WTC11 (cell line): ENCODE measurements at regions not wholly inside any gene's neighbourhood (a gene's known extent, or its start where the extent isn't known, plus 50 kb on each side); places are given as distances from the start of the nearest gene placed in this dataset.

Experiments
- ATAC-seq: fragments of 200-7000 bp; cut with Tn5 transposase; 2 replicates; pipeline ENCODE4 v1.10.0; 2021; ENCODE audit warnings: mild to moderate bottlenecking, moderate library complexity
- CTCF ChIA-PET: fragments of 300-600 bp; sonication (Branson Sonifier 250); formaldehyde crosslinking; loops from one replicate; lab custom pipeline; 2021; ENCODE audit warnings: antibody characterized with exemption; lab: Charles Lee
- POLR2A ChIA-PET: fragments of 350-600 bp; sonication (Branson Sonifier 250); formaldehyde crosslinking; loops from one replicate; lab custom pipeline; 2021; ENCODE audit warnings: antibody characterized with exemption; lab: Charles Lee
- DNase-seq: peaks from one replicate; pipeline ENCODE4 v3.0.0; 2021; ENCODE audit warnings: low spot score
- H3K27ac Mint-ChIP-seq: 2 replicates; pipeline ENCODE4 v1.8.0; 2021; ENCODE audit warnings: mixed read lengths
- H3K27me3 Mint-ChIP-seq: 2 replicates; pipeline ENCODE4 v1.8.0; 2021; ENCODE audit warnings: low read depth, mild to moderate bottlenecking, moderate library complexity, mixed read lengths
- H3K36me3 Mint-ChIP-seq: 2 replicates; pipeline ENCODE4 v1.8.0; 2021; ENCODE audit warnings: mixed read lengths
- H3K4me1 Mint-ChIP-seq: 2 replicates; pipeline ENCODE4 v1.8.0; 2022; ENCODE audit warnings: mixed read lengths
- H3K4me3 Mint-ChIP-seq: 2 replicates; pipeline ENCODE4 v1.8.0; 2021; ENCODE audit warnings: mild to moderate bottlenecking, moderate library complexity, mixed read lengths
- H3K9me3 Mint-ChIP-seq: 2 replicates; pipeline ENCODE4 v1.8.0; 2021; ENCODE audit warnings: mixed read lengths
- CBFB ChIP-seq: sonication (generic); formaldehyde crosslinking; IDR thresholded peaks from 2 replicates; pipeline ENCODE4 v1.8.1; 2022; ENCODE audit warnings: mild to moderate bottlenecking, low read depth, missing genetic modification reagents
- CREB1 ChIP-seq: sonication (generic); formaldehyde crosslinking; IDR thresholded peaks from 2 replicates; pipeline ENCODE4 v1.8.0; 2023; ENCODE audit warnings: mild to moderate bottlenecking, missing genetic modification reagents
- E2F1 ChIP-seq: sonication (generic); formaldehyde crosslinking; IDR thresholded peaks from 2 replicates; pipeline ENCODE4 v1.8.0; 2022; ENCODE audit warnings: mild to moderate bottlenecking, missing genetic modification reagents
- ELF4 ChIP-seq: sonication (generic); formaldehyde crosslinking; IDR thresholded peaks from 2 replicates; pipeline ENCODE4 v1.8.1; 2022; ENCODE audit warnings: low read depth, mild to moderate bottlenecking, moderate library complexity, missing genetic modification reagents
- ESRRA ChIP-seq: sonication (generic); formaldehyde crosslinking; IDR thresholded peaks from 2 replicates; pipeline ENCODE4 v1.8.1; 2022; ENCODE audit warnings: mild to moderate bottlenecking, missing genetic modification reagents, borderline replicate concordance
- ETV6 ChIP-seq: sonication (generic); formaldehyde crosslinking; IDR thresholded peaks from 2 replicates; pipeline ENCODE4 v1.8.1; 2022; ENCODE audit warnings: mild to moderate bottlenecking, missing genetic modification reagents
- FOXJ3 ChIP-seq: sonication (generic); formaldehyde crosslinking; IDR thresholded peaks from 2 replicates; pipeline ENCODE4 v1.9.0; 2021; ENCODE audit warnings: missing genetic modification reagents, mild to moderate bottlenecking, borderline replicate concordance
- FOXK1 ChIP-seq: sonication (generic); formaldehyde crosslinking; IDR thresholded peaks from 2 replicates; pipeline ENCODE4 v1.8.0; 2022; ENCODE audit warnings: mild to moderate bottlenecking, moderate library complexity, missing genetic modification reagents
- GABPB1 ChIP-seq: sonication (generic); formaldehyde crosslinking; IDR thresholded peaks from 2 replicates; pipeline ENCODE4 v1.8.1; 2023; ENCODE audit warnings: mild to moderate bottlenecking, missing genetic modification reagents
- HMGA2 ChIP-seq: fragments of 250-450 bp; sonication (Bioruptor Pico); IDR thresholded peaks from 2 replicates; pipeline ENCODE4 v1.4.0; 2021; ENCODE audit warnings: mild to moderate bottlenecking, moderate library complexity
- IRF2 ChIP-seq: sonication (generic); formaldehyde crosslinking; IDR thresholded peaks from 2 replicates; pipeline ENCODE4 v1.8.0; 2022; ENCODE audit warnings: low read depth, missing genetic modification reagents, borderline replicate concordance
- NFE2L1 ChIP-seq: sonication (generic); formaldehyde crosslinking; IDR thresholded peaks from 2 replicates; pipeline ENCODE4 v1.8.1; 2023; ENCODE audit warnings: missing genetic modification reagents
- NR1H2 ChIP-seq: sonication (generic); formaldehyde crosslinking; IDR thresholded peaks from 2 replicates; pipeline ENCODE4 v1.9.0; 2021; ENCODE audit warnings: mild to moderate bottlenecking, moderate library complexity, missing genetic modification reagents
- OVOL2 ChIP-seq: fragments of 250-450 bp; sonication (Bioruptor Pico); IDR thresholded peaks from 2 replicates; pipeline ENCODE4 v1.9.0; 2021; ENCODE audit warnings: mild to moderate bottlenecking, borderline replicate concordance
- RELA ChIP-seq: sonication (generic); formaldehyde crosslinking; IDR thresholded peaks from 2 replicates; pipeline ENCODE4 v1.8.1; 2022; ENCODE audit warnings: missing genetic modification reagents, mild to moderate bottlenecking, borderline replicate concordance
- SOX15 ChIP-seq: fragments of 250-450 bp; sonication (Bioruptor Pico); IDR thresholded peaks from 2 replicates; pipeline ENCODE4 v1.9.0; 2021; ENCODE audit warnings: mild to moderate bottlenecking
- ZNF263 ChIP-seq: sonication (generic); formaldehyde crosslinking; IDR thresholded peaks from 2 replicates; pipeline ENCODE4 v1.8.1; 2022; ENCODE audit warnings: low read depth, mild to moderate bottlenecking, moderate library complexity, missing genetic modification reagents
- TF ChIP-seq, protein P1 (sequence below): sonication (generic); formaldehyde crosslinking; IDR thresholded peaks from 2 replicates; pipeline ENCODE4 v1.8.1; 2022; ENCODE audit warnings: missing genetic modification reagents, borderline replicate concordance
- TF ChIP-seq, protein P2 (sequence below): sonication (generic); formaldehyde crosslinking; IDR thresholded peaks from 2 replicates; pipeline ENCODE4 v1.8.0; 2022; ENCODE audit warnings: mild to moderate bottlenecking, missing genetic modification reagents
- TF ChIP-seq, protein P3 (sequence below): sonication (generic); formaldehyde crosslinking; conservative IDR thresholded peaks from 2 replicates; pipeline ENCODE4 v1.8.1; 2023; ENCODE audit warnings: mild to moderate bottlenecking, low read depth, missing genetic modification reagents, moderate library complexity
- TF ChIP-seq, protein P4 (sequence below): fragments of 250-450 bp; sonication (Bioruptor Pico); IDR thresholded peaks from 2 replicates; pipeline ENCODE4 v1.9.0; 2021; ENCODE audit warnings: mild to moderate bottlenecking

GRCh38 chr2:103151046-103151445, 389.2 kb downstream of the TMEM182 start (continued):
- TF ChIP-seq, protein P1, sequence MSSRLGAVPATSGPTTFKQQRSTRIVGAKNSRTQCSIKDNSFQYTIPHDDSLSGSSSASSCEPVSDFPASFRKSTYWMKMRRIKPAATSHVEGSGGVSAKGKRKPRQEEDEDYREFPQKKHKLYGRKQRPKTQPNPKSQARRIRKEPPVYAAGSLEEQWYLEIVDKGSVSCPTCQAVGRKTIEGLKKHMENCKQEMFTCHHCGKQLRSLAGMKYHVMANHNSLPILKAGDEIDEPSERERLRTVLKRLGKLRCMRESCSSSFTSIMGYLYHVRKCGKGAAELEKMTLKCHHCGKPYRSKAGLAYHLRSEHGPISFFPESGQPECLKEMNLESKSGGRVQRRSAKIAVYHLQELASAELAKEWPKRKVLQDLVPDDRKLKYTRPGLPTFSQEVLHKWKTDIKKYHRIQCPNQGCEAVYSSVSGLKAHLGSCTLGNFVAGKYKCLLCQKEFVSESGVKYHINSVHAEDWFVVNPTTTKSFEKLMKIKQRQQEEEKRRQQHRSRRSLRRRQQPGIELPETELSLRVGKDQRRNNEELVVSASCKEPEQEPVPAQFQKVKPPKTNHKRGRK (CRISPR knock-in tag) = no peak
- no peak for TF ChIP-seq NR1H2 (CRISPR knock-in tag)
- TF ChIP-seq FOXK1 (CRISPR knock-in tag) = no peak
- no peak for TF ChIP-seq HMGA2
- no peak for TF ChIP-seq CREB1 (CRISPR knock-in tag)

DNA sequence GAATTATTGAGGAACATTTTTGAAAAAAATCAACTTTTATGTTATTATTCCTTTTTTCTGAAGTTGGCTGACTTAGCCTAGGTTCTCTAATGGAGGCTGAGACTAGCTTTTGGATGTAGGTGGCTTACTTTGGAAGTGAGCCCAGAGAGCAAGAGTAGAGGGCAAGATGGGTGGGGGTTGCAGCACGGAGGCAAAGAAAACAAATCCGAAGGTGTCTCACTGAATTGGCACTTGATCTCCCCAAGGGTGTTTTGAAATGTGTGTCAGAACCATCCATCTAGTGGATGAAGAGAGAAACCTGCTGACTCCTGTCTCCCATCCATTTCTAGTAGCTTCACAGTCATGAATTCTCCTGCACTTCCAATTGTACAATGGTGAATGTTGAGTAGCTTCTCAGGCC, 390.7 kb downstream of the TMEM182 start:
- no peak overlapping the region for H3K27ac Mint-ChIP-seq
- H3K27me3 Mint-ChIP-seq = no peaks in the 10 kb centered on the region

More for the DNA sequence above, 390.7 kb downstream of the TMEM182 start:
- no peak for ATAC-seq
- no peak for TF ChIP-seq ETV6 (CRISPR knock-in tag)
- TF ChIP-seq SOX15 = no peak
- TF ChIP-seq GABPB1 (CRISPR knock-in tag) = no peak
- TF ChIP-seq FOXJ3 (CRISPR knock-in tag) = no peak
- TF ChIP-seq ESRRA = no peak
- TF ChIP-seq ELF4 (CRISPR knock-in tag) = no peak
- no peak for TF ChIP-seq OVOL2 (CRISPR knock-in tag)
- TF ChIP-seq, protein P2, sequence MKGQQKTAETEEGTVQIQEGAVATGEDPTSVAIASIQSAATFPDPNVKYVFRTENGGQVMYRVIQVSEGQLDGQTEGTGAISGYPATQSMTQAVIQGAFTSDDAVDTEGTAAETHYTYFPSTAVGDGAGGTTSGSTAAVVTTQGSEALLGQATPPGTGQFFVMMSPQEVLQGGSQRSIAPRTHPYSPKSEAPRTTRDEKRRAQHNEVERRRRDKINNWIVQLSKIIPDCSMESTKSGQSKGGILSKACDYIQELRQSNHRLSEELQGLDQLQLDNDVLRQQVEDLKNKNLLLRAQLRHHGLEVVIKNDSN (CRISPR knock-in tag) = no peak
- TF ChIP-seq IRF2 (CRISPR knock-in tag) = no peak
- no peak for TF ChIP-seq NFE2L1 (CRISPR knock-in tag)
- no peak for TF ChIP-seq ZNF263
- no peak for TF ChIP-seq CREB1 (CRISPR knock-in tag)
- no peak for TF ChIP-seq E2F1 (CRISPR knock-in tag)
- TF ChIP-seq, protein P3, sequence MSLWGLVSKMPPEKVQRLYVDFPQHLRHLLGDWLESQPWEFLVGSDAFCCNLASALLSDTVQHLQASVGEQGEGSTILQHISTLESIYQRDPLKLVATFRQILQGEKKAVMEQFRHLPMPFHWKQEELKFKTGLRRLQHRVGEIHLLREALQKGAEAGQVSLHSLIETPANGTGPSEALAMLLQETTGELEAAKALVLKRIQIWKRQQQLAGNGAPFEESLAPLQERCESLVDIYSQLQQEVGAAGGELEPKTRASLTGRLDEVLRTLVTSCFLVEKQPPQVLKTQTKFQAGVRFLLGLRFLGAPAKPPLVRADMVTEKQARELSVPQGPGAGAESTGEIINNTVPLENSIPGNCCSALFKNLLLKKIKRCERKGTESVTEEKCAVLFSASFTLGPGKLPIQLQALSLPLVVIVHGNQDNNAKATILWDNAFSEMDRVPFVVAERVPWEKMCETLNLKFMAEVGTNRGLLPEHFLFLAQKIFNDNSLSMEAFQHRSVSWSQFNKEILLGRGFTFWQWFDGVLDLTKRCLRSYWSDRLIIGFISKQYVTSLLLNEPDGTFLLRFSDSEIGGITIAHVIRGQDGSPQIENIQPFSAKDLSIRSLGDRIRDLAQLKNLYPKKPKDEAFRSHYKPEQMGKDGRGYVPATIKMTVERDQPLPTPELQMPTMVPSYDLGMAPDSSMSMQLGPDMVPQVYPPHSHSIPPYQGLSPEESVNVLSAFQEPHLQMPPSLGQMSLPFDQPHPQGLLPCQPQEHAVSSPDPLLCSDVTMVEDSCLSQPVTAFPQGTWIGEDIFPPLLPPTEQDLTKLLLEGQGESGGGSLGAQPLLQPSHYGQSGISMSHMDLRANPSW (CRISPR knock-in tag) = no peak
- TF ChIP-seq, protein P1 (CRISPR knock-in tag) = no peak
- TF ChIP-seq, protein P4, sequence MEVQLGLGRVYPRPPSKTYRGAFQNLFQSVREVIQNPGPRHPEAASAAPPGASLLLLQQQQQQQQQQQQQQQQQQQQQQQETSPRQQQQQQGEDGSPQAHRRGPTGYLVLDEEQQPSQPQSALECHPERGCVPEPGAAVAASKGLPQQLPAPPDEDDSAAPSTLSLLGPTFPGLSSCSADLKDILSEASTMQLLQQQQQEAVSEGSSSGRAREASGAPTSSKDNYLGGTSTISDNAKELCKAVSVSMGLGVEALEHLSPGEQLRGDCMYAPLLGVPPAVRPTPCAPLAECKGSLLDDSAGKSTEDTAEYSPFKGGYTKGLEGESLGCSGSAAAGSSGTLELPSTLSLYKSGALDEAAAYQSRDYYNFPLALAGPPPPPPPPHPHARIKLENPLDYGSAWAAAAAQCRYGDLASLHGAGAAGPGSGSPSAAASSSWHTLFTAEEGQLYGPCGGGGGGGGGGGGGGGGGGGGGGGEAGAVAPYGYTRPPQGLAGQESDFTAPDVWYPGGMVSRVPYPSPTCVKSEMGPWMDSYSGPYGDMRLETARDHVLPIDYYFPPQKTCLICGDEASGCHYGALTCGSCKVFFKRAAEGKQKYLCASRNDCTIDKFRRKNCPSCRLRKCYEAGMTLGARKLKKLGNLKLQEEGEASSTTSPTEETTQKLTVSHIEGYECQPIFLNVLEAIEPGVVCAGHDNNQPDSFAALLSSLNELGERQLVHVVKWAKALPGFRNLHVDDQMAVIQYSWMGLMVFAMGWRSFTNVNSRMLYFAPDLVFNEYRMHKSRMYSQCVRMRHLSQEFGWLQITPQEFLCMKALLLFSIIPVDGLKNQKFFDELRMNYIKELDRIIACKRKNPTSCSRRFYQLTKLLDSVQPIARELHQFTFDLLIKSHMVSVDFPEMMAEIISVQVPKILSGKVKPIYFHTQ (CRISPR knock-in tag) = no peak
- TF ChIP-seq CBFB (CRISPR knock-in tag) = no peak
- TF ChIP-seq RELA (CRISPR knock-in tag) = no peak
- Mint-ChIP-seq H3K4me1 (no peaks in the 10 kb centered on the region), H3K36me3 (peaks cover 7% of the 10 kb centered on the region), H3K9me3 (peaks cover 15% of the 10 kb centered on the region), H3K4me3 (no peak overlapping the region)
- POLR2A ChIA-PET = no interaction called here
- DNase-seq = no peak
- CTCF ChIA-PET = no interaction called here
